ENCODE measurements at regions not wholly inside any gene's neighbourhood (a gene's known extent, or its start where the extent isn't known, plus 50 kb on each side); places are given as distances from the start of the nearest gene placed in this dataset.

DNA sequence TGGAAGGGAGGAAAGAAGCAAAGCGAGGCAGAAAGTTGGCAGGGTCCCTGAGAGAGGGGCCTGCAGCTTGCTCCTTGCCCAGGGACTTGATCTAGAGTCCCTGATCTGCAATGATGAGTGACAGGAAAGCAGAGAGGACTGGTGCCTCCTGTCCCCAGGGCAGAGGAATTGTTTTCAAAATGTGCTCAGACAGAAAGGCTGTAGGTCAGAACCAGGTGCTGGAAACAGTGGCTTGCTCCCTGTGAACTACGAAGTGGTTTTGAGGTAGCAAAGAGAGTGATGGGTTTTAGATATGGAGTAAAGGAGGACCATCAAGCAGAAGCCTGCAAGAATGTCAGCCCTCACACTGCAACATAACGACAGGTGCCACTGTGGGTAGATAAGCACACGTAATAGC lies 164.9 kb upstream of the SERTAD2 start:
- DNase-seq (ENCODE audit: extremely low read depth, low read depth): no peak
- TF ChIP-seq, protein P1, sequence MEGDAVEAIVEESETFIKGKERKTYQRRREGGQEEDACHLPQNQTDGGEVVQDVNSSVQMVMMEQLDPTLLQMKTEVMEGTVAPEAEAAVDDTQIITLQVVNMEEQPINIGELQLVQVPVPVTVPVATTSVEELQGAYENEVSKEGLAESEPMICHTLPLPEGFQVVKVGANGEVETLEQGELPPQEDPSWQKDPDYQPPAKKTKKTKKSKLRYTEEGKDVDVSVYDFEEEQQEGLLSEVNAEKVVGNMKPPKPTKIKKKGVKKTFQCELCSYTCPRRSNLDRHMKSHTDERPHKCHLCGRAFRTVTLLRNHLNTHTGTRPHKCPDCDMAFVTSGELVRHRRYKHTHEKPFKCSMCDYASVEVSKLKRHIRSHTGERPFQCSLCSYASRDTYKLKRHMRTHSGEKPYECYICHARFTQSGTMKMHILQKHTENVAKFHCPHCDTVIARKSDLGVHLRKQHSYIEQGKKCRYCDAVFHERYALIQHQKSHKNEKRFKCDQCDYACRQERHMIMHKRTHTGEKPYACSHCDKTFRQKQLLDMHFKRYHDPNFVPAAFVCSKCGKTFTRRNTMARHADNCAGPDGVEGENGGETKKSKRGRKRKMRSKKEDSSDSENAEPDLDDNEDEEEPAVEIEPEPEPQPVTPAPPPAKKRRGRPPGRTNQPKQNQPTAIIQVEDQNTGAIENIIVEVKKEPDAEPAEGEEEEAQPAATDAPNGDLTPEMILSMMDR (IDR thresholded peaks at IDR 0.05; ENCODE audit: low read depth, low read length): no peak

DNA sequence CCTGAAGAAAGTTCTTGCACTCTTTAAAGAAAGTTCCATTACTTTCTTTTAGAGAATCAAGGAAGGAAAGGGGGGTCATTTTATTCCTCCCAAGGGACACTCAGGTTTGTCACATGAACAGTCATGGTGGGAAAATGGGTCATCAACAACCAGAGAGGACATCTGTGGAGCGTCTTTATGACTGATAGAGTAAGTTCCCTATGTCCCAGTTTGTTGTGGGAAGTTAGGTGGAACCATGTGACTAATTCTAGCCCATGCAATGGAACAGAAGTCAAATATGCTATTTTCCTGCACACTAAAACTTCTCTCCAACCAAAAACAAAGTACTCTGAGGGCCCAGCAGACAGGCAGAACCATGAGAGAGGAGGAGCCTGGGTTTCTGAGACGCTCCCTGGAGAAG lies 165.6 kb upstream of the SERTAD2 start:
- DNase-seq (ENCODE audit: extremely low read depth, low read depth): no peak
- TF ChIP-seq, protein P1 (IDR thresholded peaks at IDR 0.05; ENCODE audit: low read depth, low read length): no peak

DNA sequence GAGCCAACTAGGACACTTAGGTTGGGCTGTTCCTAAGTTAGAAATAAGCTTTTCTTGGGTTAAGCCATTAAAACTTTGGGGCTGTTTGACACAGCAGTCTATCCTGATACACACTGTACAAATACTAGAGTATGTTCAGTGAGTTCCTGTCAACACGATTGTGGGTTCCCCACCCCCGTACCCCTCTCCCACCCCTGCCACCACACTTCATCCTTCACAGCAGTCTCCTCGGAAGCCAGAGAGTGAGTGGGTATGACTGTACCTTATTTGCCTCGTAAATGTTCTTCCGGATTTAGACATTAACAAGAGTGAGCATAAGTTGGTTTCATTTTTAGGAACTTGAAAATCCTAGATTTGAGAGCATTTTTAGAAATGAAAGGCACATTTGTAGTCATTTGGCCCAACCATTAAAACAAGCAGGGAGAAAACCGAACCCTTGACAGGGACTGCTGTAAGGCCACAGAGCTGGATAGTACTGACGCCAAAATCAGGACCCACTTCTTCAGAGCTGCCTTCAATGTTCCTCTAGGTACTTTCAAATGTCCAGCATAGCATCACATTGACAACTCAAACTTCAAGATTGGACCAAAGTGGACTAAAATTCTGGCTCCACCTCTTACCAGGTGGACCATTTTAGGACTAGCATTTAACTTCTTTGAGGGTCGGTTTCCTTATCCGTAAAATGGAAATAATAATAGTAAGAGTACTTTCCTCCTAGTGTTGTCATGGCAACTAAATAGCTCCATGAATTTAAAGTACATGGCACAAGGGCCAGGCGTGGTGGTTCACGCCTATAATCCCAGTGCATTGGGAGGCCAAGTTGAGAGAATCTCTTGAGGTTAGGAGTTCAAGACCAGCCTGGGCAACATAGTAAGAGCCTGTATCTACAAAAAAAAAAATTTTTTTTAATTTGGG lies 166.3 kb upstream of the SERTAD2 start:
- TF ChIP-seq, protein P1 (IDR thresholded peaks at IDR 0.05; ENCODE audit: low read depth, low read length): no peak
- no peak for DNase-seq (ENCODE audit: extremely low read depth, low read depth)

DNA sequence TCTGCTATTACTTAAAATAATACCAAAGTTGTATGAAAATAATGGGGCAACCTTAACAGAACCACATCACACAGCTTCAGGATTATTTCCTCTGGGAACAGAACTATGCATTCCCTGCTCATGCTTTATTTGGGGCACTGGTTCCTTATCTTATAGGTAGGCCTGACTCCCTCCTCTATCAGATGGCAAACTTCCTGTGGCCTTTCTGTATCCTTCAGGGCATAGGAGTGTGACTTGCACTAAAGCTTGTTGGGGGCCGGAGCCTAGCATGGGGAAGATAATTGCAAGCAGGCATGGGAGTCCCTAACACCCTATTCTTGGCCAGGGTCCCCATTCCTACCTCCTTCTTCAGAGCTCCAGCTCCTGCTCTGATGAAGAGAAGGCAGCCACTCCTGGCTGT lies 167.2 kb upstream of the SERTAD2 start:
- DNase-seq (ENCODE audit: extremely low read depth, low read depth): no peak
- TF ChIP-seq, protein P1 (IDR thresholded peaks at IDR 0.05; ENCODE audit: low read depth, low read length): no peak

DNA sequence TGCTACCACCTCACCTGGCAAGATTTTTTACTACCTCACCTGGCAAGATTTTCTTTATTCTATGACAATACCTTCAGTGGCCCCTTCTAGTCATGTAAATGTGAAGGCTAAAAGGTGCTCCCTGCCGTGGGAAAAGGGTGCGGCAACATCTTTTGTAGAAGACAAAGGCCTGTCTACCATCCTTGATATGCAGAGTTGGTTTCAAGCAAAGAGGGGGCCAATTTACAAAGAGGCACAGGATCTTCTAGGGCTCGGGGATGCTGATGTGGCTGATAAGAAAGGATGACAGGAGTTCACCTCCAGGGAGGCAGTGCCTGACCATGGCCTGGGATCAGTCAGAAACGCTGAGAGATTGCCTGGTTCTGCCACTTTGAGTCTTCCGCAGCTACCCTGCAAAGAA lies 165.4 kb upstream of the SLC1A4 start:
- TF ChIP-seq, protein P1 (IDR thresholded peaks at IDR 0.05; ENCODE audit: low read depth, low read length): no peak
- DNase-seq (ENCODE audit: extremely low read depth, low read depth): no peak

DNA sequence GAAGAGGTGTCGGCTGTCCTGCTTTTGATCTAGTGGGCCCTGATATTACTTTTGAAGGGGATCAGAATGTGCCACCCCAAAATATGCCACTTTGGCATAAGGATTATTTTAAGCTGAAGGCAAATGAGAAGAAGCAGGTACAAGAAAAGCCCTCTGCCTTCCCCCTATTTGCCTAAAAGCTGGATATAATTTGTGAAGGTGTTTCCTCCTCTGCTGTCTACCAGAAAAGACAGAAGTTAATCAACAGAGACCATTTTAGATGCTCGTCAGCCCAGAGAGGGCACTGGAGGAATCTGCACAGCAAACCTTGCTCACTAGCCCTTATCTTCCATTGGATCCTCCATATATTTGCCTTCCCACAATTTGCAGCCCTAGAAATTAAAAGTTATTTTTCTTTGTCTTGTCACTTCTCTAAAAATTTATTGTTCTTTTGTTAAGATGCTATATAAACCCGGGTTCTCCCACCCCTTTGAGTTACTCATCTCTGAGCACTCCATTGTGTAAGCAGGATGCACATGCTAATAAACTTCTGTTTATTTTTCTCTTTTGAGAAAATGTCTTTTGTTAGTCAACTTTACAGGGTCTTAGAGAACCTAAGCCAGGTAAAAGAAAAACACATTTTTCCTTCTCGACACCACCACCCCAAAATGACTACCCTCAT lies 163.2 kb upstream of the SLC1A4 start:
- TF ChIP-seq, protein P1 (IDR thresholded peaks at IDR 0.05; ENCODE audit: low read depth, low read length): no peak
- DNase-seq (ENCODE audit: extremely low read depth, low read depth): no peak

DNA sequence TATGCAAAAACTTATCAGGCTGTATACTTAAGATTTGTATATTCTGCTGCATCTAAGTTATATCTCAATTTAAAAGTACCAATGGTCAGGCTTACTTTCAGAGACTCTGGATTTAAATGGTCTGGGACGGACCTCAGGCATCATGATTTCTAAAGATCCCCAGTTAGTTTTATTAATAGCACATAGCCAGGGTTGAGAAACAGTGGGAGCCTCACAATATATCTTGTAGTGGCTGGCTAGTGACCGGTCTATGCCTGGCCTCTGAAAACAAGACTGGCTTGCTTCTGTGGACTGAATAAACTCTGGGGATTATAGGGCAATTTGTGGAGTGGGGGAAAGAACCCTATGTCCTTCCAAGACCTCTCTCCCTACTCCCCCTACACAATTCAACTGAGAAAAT lies 162.5 kb upstream of the SLC1A4 start:
- TF ChIP-seq, protein P1 (IDR thresholded peaks at IDR 0.05; ENCODE audit: low read depth, low read length): no peak
- DNase-seq (ENCODE audit: extremely low read depth, low read depth): no peak

All from AG09319 (cell line).